ENCODE measurements at regions not wholly inside any gene's neighbourhood (a gene's known extent, or its start where the extent isn't known, plus 50 kb on each side); places are given as distances from the start of the nearest gene placed in this dataset.
A peak's percentile ranks its signal among the peaks of the same experiment; 100 is the strongest.
"Not testable (repeated sequence)": the region's sequence is repeated elsewhere in the genome, so short reads cannot be mapped to it uniquely, and the experiment has no call there.

DNA sequence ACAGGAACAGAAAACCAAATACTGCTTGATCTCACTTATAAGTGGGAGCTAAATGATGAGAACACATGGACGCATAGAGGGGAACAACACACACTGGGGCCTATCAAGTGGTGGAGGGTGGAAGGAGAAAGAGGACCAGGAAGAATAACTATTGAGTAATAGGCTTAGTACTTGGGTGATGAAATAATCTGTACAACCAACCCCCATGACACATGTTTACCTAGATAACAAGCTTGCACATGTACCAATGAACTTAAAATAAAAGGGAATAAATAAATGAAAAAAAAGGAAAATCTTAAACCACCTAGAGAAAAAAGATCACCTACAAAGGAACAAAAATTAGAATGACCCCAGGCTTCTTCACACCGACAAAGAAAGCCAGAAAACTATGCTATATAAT is 133.5 kb downstream of the KLRB1 start:
- H3K9me3 ChIP-seq; intact Hi-C loops (cut with DNase I; ENCODE audit: low total_unique reads); DNase-seq (ENCODE audit: low spot score in 2 of 2); H3K4me3 ChIP-seq; H3K36me3 ChIP-seq; H3K4me1 ChIP-seq; H3K27me3 ChIP-seq; H3K27ac ChIP-seq: not testable (repeated sequence)

DNA sequence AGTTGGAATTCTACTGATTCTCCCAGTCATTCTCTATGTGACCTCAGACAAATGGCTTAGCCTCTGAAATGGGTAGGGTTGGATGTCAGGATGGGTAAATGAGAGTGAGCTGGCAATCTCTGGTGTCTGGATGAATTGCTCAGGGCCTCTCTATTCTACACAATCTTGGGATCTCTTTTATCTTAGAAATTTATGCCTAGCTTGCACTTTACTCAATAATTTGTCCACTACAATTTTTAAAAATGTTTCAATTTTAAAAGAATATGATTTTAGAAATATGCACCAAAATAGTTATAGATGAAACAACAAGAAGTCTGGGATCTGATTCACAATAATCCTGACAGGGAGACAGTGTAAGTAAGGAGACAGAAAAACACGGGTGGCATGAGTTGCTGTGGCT is 134.1 kb downstream of the KLRB1 start:
- H3K4me3 ChIP-seq; H3K27ac ChIP-seq; DNase-seq (ENCODE audit: low spot score in 2 of 2); H3K9me3 ChIP-seq; intact Hi-C loops (cut with DNase I; ENCODE audit: low total_unique reads); H3K4me1 ChIP-seq; H3K36me3 ChIP-seq; H3K27me3 ChIP-seq: not testable (repeated sequence)

DNA sequence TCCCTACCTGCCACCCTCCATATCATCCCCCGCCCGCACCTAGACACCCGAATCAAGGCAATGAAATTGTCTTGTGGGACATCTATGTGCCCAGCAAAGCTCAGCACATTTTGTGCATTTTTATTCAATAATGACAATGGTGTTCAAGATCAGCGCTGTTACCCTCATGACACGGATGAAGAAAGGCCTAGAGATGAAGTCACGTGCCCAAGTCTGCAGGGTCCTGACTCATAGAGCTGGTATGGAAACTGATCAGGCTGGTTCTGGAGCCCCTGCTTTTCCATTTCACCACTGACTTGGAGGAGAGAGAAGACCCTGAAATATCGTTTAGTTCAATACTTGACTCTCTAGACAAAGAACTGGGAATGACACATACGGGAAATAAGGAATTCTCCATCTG is 136.2 kb downstream of the KLRB1 start:
- H3K4me1 ChIP-seq; H3K9me3 ChIP-seq; H3K4me3 ChIP-seq; H3K36me3 ChIP-seq; DNase-seq (ENCODE audit: low spot score in 2 of 2); H3K27me3 ChIP-seq; intact Hi-C loops (cut with DNase I; ENCODE audit: low total_unique reads); H3K27ac ChIP-seq: not testable (repeated sequence)

DNA sequence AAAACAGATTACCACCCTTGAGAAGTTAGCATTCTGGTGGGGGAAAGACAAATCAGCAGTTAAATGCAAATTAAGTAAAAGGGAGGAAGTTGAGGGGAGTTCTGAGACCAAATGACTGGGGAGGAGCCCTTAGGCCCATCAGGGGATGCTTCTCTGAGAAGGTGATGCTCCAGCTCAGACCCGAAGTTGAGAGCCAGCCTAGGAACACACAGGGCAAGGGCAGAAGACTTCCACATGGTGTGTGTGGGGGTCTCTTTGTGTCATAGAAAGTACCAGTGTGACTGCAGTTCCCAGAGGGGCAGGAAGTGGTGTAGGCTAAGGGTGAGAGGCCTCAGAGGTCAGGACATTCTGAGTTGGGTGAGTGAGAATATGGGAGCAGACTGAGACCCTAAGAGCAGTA is 137.3 kb downstream of the KLRB1 start:
- H3K4me3 ChIP-seq; H3K27ac ChIP-seq; H3K27me3 ChIP-seq; DNase-seq (ENCODE audit: low spot score in 2 of 2); intact Hi-C loops (cut with DNase I; ENCODE audit: low total_unique reads); H3K36me3 ChIP-seq; H3K4me1 ChIP-seq; H3K9me3 ChIP-seq: not testable (repeated sequence)

DNA sequence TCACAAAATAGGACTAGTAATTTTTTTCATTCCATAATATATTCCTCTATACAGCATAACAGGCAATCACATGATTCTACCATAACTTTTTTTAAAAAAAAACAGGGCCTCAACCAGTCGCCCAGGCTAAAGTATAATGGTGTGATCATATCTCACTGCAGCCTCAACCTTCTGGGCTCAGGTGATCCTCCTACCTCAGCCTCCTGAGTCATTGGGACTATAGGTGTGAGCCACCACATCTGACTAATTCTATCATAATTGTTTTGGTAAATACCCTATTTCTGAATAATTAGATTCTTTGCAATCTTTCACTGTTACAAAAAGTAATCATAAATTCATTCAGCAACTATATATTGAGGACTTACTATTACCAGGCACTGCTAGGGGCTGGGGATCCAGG is 137.8 kb downstream of the KLRB1 start:
- not testable (repeated sequence) for DNase-seq (ENCODE audit: low spot score in 2 of 2)

DNA sequence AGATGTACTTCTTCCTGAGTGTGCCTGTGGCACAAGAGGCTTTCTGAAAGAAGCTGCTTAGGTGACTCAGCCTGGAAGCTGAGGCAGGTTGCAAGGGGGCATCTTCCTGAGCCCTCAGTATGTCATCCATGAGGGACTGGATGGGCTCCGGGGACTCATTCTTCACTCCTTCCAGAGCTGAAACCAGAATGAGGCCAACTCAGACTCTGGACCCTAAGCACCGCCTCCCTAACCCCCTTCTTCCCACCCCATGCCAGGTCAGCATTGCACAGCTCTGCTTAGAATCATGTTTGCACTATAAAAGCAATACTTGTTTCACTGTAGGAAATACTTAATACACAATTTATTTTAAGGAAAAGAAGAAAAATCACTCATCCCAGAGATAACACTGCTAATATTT is 138.3 kb downstream of the KLRB1 start:
- H3K9me3 ChIP-seq; H3K36me3 ChIP-seq; H3K27me3 ChIP-seq; H3K4me3 ChIP-seq; DNase-seq (ENCODE audit: low spot score in 2 of 2); H3K27ac ChIP-seq; H3K4me1 ChIP-seq; intact Hi-C loops (cut with DNase I; ENCODE audit: low total_unique reads): not testable (repeated sequence)

More for the DNA sequence above, 137.8 kb downstream of the KLRB1 start:
- H3K27me3 ChIP-seq; H3K4me1 ChIP-seq; H3K9me3 ChIP-seq; H3K4me3 ChIP-seq; H3K27ac ChIP-seq; intact Hi-C loops (cut with DNase I; ENCODE audit: low total_unique reads); H3K36me3 ChIP-seq: not testable (repeated sequence)

DNA sequence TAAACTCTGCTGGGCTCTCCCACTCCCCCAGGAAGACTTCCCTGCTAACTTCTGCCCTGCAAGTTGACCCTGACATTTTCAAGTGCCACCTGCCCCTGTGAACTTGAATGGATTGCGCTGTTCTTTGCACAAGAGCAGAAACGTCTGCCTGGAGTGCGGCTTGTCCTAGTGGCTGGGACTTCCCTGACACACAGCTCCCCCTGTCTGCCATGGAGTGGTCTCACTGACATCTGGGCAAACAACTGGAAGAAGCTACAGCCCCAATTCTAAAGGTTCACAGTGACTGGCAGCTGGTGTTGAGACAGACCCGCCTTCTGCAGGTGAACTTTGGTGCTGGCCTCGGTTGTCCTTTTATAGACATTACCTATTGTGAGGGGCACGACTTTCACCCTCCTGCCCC is 138.7 kb downstream of the KLRB1 start:
- DNase-seq (ENCODE audit: low spot score in 2 of 2) = peak in 1 of 2 donors; percentile 21
- H3K36me3 ChIP-seq; H3K27ac ChIP-seq; H3K27me3 ChIP-seq; H3K9me3 ChIP-seq; intact Hi-C loops (cut with DNase I; ENCODE audit: low total_unique reads); H3K4me1 ChIP-seq; H3K4me3 ChIP-seq: not testable (repeated sequence)

DNA sequence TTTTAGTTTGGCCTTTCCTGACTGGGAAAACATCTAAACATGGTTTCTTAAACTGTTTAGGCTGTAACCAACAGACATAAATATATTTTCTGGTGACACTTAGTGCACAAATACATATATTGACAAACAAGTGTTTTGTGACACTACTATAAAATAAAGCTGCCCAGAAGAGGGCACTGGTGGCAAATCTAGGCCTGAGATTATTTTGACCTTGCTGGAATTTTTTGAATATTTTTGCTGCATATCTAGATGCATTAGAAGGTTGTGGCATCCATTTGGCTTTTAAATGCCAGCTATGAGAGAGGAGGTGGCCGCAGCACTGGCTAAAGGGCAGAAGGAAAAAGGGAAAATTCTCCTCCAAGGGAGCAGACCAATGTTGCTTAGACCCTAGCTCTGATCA is 139.6 kb downstream of the KLRB1 start:
- H3K4me3 ChIP-seq; H3K27ac ChIP-seq; DNase-seq (ENCODE audit: low spot score in 2 of 2); H3K36me3 ChIP-seq; intact Hi-C loops (cut with DNase I; ENCODE audit: low total_unique reads); H3K4me1 ChIP-seq; H3K9me3 ChIP-seq; H3K27me3 ChIP-seq: not testable (repeated sequence)

DNA sequence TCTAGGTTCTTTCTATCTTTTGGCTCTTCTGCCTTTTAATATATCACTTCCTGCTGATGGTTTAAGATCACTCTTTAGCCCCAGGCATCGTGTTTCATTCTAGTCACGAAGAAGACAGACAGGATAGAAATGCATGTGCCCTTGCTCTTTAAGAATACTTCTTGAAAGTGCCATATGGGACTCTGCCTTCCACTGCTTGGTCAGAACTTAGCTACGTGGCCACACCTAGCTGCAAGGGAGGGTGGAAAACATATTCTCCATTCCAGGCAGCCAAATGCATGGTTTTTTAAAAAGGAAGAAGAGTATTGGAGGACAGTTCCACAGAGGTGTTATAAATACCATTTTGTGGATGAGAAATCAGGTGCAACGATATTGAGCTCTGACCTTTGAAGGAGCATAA is 143.3 kb downstream of the KLRB1 start:
- TF ChIP-seq, protein P1, sequence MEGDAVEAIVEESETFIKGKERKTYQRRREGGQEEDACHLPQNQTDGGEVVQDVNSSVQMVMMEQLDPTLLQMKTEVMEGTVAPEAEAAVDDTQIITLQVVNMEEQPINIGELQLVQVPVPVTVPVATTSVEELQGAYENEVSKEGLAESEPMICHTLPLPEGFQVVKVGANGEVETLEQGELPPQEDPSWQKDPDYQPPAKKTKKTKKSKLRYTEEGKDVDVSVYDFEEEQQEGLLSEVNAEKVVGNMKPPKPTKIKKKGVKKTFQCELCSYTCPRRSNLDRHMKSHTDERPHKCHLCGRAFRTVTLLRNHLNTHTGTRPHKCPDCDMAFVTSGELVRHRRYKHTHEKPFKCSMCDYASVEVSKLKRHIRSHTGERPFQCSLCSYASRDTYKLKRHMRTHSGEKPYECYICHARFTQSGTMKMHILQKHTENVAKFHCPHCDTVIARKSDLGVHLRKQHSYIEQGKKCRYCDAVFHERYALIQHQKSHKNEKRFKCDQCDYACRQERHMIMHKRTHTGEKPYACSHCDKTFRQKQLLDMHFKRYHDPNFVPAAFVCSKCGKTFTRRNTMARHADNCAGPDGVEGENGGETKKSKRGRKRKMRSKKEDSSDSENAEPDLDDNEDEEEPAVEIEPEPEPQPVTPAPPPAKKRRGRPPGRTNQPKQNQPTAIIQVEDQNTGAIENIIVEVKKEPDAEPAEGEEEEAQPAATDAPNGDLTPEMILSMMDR (IDR thresholded peaks at IDR 0.05) = no peak
- TF ChIP-seq POLR2AphosphoS5 (IDR thresholded peaks at IDR 0.05) (no peak), POLR2A (IDR thresholded peaks at IDR 0.05) (no peak)
- no peaks in the 10 kb centered on the region for H3K4me1 ChIP-seq
- H3K4me3 ChIP-seq = no peak overlapping the region
- no peaks in the 10 kb centered on the region for H3K36me3 ChIP-seq
- DNase-seq (ENCODE audit: low spot score in 2 of 2) = no peak
- no peaks in the 10 kb centered on the region for H3K27me3 ChIP-seq
- intact Hi-C loops (cut with DNase I; ENCODE audit: low total_unique reads) = no loop called here
- H3K9me3 ChIP-seq = no peaks in the 10 kb centered on the region
- H3K27ac ChIP-seq = no peak overlapping the region

DNA sequence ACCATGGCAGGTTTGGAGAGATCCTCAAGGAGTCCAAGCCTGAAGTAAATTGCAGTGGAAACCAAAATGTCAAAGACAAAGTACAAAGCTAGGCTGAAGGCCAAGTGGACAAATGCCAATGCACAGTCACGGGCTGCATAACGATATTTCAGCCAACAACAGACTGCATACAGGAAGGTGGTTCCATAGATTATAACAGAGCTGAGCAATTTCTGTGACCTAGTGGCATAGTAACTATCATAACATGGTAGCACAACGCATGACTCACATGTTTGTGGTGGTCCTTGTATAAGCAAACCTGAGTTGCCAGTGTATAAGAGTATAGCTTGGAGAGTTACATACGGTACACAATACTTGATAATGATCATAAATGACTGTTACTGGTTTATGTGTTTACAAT is 152.2 kb downstream of the KLRB1 start:
- intact Hi-C loops (cut with DNase I; ENCODE audit: low total_unique reads); H3K27ac ChIP-seq; H3K36me3 ChIP-seq; H3K4me3 ChIP-seq; H3K4me1 ChIP-seq; H3K27me3 ChIP-seq; H3K9me3 ChIP-seq: not testable (repeated sequence)
- peak; percentile 30 to 58 for DNase-seq (ENCODE audit: low spot score in 2 of 2)

DNA sequence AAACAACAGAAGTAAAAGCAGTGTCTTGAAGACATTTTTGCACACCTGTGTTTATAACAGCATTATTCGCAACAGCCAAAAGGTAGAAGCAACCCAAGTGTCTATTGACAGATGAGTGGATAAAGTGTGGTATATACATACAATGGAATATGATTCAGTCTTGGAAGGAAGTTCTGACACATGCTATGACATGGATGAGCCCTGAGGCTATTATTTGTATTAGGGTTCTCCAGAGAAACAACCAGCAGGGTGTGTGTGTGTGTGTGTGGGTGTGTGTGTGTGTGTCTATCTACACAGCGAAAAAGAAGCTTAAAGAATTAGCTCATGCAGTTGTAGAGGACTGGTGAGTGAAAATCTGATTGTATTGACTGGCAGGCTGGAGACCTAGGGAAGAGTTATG is 153.7 kb downstream of the KLRB1 start:
- not testable (repeated sequence) for H3K9me3 ChIP-seq

DNA sequence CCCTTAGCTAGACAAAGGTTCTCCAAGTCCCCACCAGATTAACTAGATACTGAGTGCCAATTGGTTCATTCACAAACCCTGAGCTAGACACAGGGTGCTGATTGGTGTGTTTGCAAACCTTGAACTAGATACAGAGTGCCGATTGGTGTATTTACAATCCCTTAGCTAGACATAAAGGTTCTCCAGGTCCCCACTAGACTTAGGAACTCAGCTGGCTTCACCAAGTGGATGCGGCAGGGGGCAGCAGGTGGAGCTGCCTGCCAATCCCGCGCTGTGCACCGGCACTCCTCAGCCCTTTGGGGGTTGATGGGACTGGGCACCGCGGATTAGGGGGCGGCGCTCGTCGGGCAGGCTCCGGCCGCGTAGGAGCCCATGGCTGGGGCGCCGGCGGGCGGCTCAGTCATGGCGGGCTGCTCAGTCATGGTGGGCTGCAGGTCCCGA is 157.6 kb downstream of the KLRB1 start:
- H3K27ac ChIP-seq; H3K9me3 ChIP-seq; H3K36me3 ChIP-seq; H3K4me1 ChIP-seq; H3K27me3 ChIP-seq; DNase-seq (ENCODE audit: low spot score in 2 of 2); intact Hi-C loops (cut with DNase I; ENCODE audit: low total_unique reads): not testable (repeated sequence)
- H3K4me3 ChIP-seq = peak overlapping the region in 1 of 3 donors; percentile 39

More for the DNA sequence above, 153.7 kb downstream of the KLRB1 start:
- H3K4me1 ChIP-seq; H3K36me3 ChIP-seq; H3K27ac ChIP-seq; intact Hi-C loops (cut with DNase I; ENCODE audit: low total_unique reads); DNase-seq (ENCODE audit: low spot score in 2 of 2); H3K4me3 ChIP-seq; H3K27me3 ChIP-seq: not testable (repeated sequence)

DNA sequence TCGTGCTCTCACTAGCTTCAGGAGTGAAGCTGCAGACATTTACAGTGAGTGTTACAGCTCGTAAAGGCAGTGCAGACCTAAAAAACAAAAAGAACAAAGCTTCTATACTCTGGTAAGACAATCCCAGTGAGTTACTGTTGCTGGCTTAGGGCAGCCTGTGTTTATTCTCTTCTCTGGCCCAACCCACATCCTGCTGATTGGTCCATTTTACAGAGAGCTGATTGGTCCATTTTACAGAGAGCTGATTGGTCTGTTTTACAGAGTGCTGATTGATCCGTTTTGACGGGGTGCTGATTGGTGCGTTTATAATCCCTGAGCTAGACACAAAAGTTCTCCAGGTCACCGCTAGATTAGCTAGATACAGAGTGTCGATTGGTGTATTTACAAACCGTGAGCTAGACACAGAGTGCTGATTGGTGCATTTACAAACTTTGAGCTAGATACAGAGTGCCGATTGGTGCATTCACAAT is 158.0 kb downstream of the KLRB1 start:
- H3K4me1 ChIP-seq; H3K27me3 ChIP-seq; intact Hi-C loops (cut with DNase I; ENCODE audit: low total_unique reads); H3K9me3 ChIP-seq; DNase-seq (ENCODE audit: low spot score in 2 of 2); H3K27ac ChIP-seq; H3K36me3 ChIP-seq: not testable (repeated sequence)
- H3K4me3 ChIP-seq = peak overlapping the region in 1 of 3 donors; percentile 25
